ENCODE measurements at regions not wholly inside any gene's neighbourhood (a gene's known extent, or its start where the extent isn't known, plus 50 kb on each side); places are given as distances from the start of the nearest gene placed in this dataset.
"Not testable (repeated sequence)": the region's sequence is repeated elsewhere in the genome, so short reads cannot be mapped to it uniquely, and the experiment has no call there.

GRCh38 chr4:72677265-72677664, 108.2 kb upstream of the ADAMTS3 start:
- DNase-seq = no peak

- DNase-seq = no peak
Observed at GRCh38 chr4:72671980-72672379, 103.0 kb upstream of the ADAMTS3 start.

- no peak for DNase-seq
Observed at GRCh38 chr4:72670521-72670920, 101.5 kb upstream of the ADAMTS3 start.

- DNase-seq = no peak
Observed at GRCh38 chr4:72666910-72667309, 97.9 kb upstream of the ADAMTS3 start.

- DNase-seq = no peak
Observed at GRCh38 chr4:72665171-72665968, 96.3 kb upstream of the ADAMTS3 start.

GRCh38 chr4:72663828-72664227, 94.8 kb upstream of the ADAMTS3 start:
- DNase-seq = no peak

GRCh38 chr4:72661830-72662229, 92.8 kb upstream of the ADAMTS3 start:
- no peak for DNase-seq

- no peak for DNase-seq
Observed at GRCh38 chr4:72641611-72642010, 72.6 kb upstream of the ADAMTS3 start.

GRCh38 chr4:72636866-72637265, 67.8 kb upstream of the ADAMTS3 start:
- DNase-seq = not testable (repeated sequence)

GRCh38 chr4:72635931-72636330, 66.9 kb upstream of the ADAMTS3 start:
- not testable (repeated sequence) for DNase-seq

- not testable (repeated sequence) for DNase-seq
Observed at GRCh38 chr4:72632253-72632652, 63.2 kb upstream of the ADAMTS3 start.

- DNase-seq = no peak
Observed at GRCh38 chr4:72631296-72631695, 62.3 kb upstream of the ADAMTS3 start.

- DNase-seq = no peak
Observed at GRCh38 chr4:72629540-72629939, 60.5 kb upstream of the ADAMTS3 start.

- no peak for DNase-seq
Observed at GRCh38 chr4:72627723-72628122, 58.7 kb upstream of the ADAMTS3 start.

Data from left kidney (tissue), 1 donor.